ENCODE measurements at regions not wholly inside any gene's neighbourhood (a gene's known extent, or its start where the extent isn't known, plus 50 kb on each side); places are given as distances from the start of the nearest gene placed in this dataset.

DNA sequence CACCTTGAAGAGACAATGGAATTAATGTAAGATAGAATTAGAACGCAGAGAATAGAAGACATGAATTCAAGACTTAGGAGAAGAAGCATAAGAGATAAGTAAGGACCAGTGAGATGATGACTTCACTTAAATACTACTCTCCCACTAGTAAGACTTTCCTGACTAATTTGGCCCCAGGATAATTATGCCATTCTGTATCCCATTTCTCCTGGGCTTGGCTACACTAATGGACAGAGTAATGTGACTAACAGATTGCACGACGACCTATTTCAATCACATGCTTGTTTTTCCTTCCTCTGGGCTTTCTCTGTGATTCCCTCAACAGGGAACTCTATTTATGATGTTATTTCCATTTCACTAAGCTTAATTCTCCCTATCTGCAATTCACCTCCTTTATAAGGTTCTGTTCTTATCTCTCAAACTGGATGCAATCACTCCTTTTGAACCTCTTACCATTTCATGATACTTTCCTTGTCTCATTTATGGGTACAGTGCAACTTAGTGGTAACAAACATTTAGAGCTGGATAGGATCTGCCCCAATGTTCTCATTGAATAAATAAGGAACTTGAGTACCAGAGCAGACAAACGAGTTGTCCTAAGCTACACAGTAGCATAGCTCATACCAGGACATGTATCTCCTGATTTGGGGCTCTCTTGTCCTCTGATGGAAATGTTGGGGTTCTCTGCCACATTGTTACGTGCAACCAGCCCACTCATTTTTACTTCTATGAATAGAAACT lies 102.7 kb downstream of the BTG1 start:
- TF ChIP-seq POLR2A (IDR thresholded peaks at IDR 0.05) = no peak
- TF ChIP-seq, protein P1, sequence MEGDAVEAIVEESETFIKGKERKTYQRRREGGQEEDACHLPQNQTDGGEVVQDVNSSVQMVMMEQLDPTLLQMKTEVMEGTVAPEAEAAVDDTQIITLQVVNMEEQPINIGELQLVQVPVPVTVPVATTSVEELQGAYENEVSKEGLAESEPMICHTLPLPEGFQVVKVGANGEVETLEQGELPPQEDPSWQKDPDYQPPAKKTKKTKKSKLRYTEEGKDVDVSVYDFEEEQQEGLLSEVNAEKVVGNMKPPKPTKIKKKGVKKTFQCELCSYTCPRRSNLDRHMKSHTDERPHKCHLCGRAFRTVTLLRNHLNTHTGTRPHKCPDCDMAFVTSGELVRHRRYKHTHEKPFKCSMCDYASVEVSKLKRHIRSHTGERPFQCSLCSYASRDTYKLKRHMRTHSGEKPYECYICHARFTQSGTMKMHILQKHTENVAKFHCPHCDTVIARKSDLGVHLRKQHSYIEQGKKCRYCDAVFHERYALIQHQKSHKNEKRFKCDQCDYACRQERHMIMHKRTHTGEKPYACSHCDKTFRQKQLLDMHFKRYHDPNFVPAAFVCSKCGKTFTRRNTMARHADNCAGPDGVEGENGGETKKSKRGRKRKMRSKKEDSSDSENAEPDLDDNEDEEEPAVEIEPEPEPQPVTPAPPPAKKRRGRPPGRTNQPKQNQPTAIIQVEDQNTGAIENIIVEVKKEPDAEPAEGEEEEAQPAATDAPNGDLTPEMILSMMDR (IDR thresholded peaks at IDR 0.05) = no peak

Data from right lobe of liver (tissue), 4 donors.